Hippocampal formation (tissue), 2 donors: ENCODE measurements at regions not wholly inside any gene's neighbourhood (a gene's known extent, or its start where the extent isn't known, plus 50 kb on each side); places are given as distances from the start of the nearest gene placed in this dataset.
"Not testable (repeated sequence)": the region's sequence is repeated elsewhere in the genome, so short reads cannot be mapped to it uniquely, and the experiment has no call there.

ENCODE experiments used
- DNase-seq, 2 donors: peaks; one replicate each; lab custom pipeline; 2025; lab: John Stamatoyannopoulos, UW

- no peak for DNase-seq
Measured at GRCh38 chr12:87425942-87426554, 603.2 kb downstream of the C12orf50 start.

- DNase-seq: not testable (repeated sequence)
Measured at GRCh38 chr12:87421233-87421632, 608.0 kb downstream of the C12orf50 start.

- DNase-seq: no peak
Measured at GRCh38 chr12:87413784-87414183, 615.4 kb downstream of the C12orf50 start.

GRCh38 chr12:87406926-87407325 is 622.3 kb downstream of the C12orf50 start:
- DNase-seq: no peak

DNA sequence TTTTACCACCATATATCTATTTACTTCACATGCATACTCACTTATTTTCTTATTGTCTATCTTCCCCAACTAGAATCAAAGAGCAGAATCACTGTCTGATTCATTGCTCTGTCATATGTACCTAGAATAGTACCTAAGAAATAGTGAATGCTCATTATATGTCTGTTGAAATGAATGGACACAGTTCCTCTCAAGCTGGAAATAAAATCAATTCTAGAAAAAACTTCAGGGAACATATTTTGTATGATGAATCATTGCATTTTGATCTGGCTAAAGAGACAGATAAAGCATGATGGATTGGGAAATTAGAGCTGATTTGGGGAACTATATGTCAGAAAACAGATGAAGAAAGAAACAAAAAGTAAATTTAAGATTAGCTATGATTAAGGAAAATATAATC is 623.3 kb downstream of the C12orf50 start:
- DNase-seq: no peak

DNA sequence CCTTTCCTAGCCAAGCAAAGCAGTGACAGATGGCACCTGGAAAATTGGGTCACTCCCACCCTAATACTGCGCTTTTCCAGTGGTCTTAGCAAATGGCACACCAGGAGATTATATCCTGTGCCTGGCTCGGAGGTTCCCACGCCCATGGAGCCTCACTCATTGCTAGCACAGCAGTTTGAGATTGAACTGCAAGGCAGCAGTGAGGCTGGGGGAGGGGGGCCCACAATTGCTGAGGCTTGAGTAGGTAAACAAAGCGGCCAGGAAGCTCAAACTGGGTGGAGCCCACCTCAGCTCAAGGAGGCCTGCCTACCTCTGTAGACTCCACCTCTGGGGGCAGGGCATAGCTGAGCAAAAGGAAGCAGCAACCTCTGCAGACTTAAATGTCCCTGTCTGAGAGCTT is 635.0 kb downstream of the C12orf50 start:
- not testable (repeated sequence) for DNase-seq

DNA sequence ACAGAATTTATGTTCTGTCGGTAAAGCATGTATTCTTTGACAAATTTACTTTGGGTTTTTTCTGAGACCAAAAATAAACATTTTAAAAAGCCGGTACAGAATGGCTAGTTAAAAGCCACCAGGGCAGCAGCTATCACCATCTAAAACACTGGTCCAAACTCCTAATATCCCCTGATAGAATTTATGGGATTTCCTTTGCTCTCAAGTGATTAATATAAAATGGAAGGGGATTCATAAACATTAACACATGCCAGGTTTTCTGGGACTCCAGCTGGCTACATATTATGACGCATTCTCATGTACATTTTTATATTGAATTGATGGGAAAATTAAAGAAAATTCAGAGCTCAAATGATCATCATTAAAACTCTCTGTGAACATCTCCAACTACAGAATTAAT is 640.8 kb downstream of the C12orf50 start:
- no peak for DNase-seq

- DNase-seq: no peak
Measured at GRCh38 chr12:87385322-87385721, 643.9 kb downstream of the C12orf50 start.

- DNase-seq: no peak
Measured at GRCh38 chr12:87384226-87384625, 645.0 kb downstream of the C12orf50 start.

- DNase-seq: no peak
Measured at GRCh38 chr12:87383680-87384079, 645.5 kb downstream of the C12orf50 start.

DNA sequence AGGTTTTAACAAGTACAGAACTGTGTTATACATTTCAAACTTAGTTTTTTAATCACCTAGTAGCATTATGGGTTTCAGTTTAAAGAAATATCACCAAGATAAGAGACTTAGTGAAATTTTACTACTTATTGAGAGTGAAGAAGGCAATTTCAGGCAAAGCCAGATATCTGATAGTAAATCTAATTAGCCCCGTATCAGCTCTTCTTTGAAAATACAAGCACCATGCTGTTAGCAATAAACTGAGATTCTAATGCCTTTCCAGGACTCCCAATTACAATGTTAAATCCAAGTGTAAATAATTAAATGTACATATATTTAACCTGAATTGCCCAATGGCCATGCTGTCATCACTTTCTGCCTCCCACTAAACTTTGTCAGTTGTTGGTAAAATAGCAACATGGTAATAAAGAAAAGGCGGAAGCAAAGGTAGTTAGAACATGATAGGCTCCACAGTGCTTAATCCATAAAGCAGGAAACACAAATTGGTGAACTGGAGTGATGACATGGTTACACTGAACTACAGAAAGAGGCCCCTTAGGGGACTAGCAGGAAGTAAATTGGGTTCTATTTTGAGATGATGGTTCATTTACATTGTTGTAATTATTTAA is 646.1 kb downstream of the C12orf50 start:
- DNase-seq: no peak

GRCh38 chr12:87382436-87382835 is 646.8 kb downstream of the C12orf50 start:
- DNase-seq: no peak

DNA sequence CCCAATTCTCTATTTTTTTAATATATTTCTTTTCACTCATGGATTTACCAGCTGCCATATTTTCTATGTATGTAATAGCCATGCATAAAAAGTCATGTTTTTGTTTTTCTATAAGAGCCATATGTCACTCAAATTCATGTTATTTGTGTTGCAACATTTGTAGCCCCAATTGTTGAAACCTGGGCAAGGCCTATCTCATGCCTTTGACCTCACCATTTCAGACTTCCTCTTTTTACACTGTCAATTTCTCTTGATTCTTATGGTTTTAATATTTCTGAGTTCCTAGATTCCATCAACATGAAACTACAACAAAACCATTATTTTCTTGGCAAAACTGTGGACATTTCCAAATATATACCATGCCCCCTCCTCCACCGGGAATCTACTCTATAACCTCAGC is 647.5 kb downstream of the C12orf50 start:
- DNase-seq: no peak

DNA sequence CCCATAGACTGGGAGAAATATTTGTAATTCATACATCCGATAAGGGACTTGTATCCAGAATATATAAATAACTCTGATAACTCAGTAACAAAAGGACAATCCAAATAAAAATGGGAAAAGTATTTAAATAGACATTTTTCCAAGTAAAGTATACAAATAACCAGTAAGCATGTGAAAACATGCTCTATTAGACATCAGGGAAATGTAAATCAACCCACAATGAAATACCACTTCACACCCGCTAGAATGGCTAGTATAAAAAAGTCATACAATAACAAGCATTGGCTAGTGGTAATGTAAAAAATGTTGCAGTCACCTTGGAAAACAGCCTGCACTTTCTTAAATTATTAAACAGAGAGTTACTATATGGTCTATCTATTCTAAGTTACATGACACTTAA is 650.7 kb downstream of the C12orf50 start:
- DNase-seq: no peak

GRCh38 chr12:87376722-87377121 is 652.5 kb downstream of the C12orf50 start:
- DNase-seq: no peak

- DNase-seq: no peak
Measured at GRCh38 chr12:87369161-87369560, 660.0 kb downstream of the C12orf50 start.

DNA sequence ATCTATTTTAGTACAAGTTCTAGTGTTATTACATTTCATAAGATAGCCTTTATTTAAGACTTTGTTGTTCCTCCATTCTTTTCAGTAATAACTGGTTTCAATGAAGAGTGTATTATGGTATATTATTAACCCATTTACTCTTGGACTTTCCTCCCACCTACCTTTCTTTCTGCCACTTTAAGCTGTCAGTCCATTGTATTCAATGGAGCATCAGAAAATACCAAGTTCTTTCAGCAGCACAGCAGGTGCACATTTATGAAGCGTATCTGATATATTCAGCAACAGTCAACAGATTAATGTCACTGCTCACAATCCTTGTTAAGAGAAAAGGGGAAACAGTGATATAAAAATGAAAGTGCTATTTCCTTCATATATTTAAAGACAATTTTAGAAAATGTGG is 660.9 kb downstream of the C12orf50 start:
- DNase-seq: no peak

GRCh38 chr12:87365423-87365822 is 663.8 kb downstream of the C12orf50 start:
- no peak for DNase-seq

GRCh38 chr12:87363497-87364084 is 665.6 kb downstream of the C12orf50 start:
- DNase-seq: no peak

DNA sequence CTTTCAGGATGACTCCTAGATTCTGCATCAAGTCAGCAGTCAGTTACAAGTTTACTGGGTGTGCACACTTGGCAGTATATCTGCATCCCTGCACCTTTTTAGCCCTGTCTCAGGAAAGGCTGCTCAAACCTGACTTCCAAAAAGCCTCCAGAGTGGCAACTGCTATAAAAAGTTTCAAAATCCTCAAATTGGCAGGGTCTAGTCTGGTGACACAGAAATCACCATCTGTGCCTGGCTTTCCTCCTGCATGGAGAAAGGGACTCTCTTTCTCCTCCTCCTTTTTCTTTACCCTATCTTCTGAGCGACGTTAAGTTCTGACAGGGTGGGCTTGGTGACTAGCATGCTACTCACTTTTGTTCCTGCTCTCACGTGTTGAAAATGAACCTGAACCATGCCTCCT is 679.5 kb downstream of the C12orf50 start:
- no peak for DNase-seq

GRCh38 chr12:87348071-87348470 is 681.1 kb downstream of the C12orf50 start:
- DNase-seq: no peak

DNA sequence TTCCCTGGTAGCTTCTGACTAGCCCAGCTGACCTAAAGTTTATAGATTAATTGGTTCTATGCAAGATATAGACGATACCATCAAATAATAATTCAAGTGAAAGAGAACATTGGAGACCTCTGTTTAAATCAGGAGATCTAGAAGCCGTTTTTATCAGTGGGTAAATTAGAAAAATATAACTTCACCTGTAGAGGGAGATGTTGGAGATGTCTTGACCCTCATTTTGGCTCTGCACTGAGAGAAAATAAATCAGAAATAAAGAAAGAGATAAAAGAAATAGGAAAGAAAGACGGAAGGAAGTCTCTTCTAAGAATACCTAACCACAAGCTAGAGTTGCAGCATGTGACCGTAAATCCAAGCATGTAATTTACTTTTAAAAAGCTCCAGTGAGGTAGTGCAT is 684.5 kb downstream of the C12orf50 start:
- no peak for DNase-seq

- no peak for DNase-seq
Measured at GRCh38 chr12:87338681-87339080, 690.5 kb downstream of the C12orf50 start.
